Uterus (tissue), 3 donors: ENCODE measurements at regions not wholly inside any gene's neighbourhood (a gene's known extent, or its start where the extent isn't known, plus 50 kb on each side); places are given as distances from the start of the nearest gene placed in this dataset.

Experiments
- DNase-seq, 2 donors: peaks; one replicate each; pipeline ENCODE4 v3.0.0-alpha.2; 2019 to 2020
- H3K27ac ChIP-seq, 2 donors: fragments of 200-600 bp; sonication (generic); 1 replicate in 1 of 2; 2 replicates in 1 of 2; pipeline ENCODE4 v1.5.1; 2016 to 2018
- H3K27me3 ChIP-seq, 2 donors: fragments of 200-600 bp; sonication (generic); one replicate each; pipeline ENCODE4 v1.5.1; 2018 to 2019; ENCODE audit warnings: control low read depth in 1 of 2
- H3K36me3 ChIP-seq, 2 donors: fragments of 200-600 bp; sonication (generic); one replicate each; pipeline ENCODE4 v1.5.1; 2019; ENCODE audit warnings: control low read depth in 1 of 2
- H3K4me1 ChIP-seq, 2 donors: fragments of 200-600 bp; sonication (generic); one replicate each; pipeline ENCODE4 v1.5.1; 2018 to 2019; ENCODE audit warnings: control low read depth in 1 of 2
- H3K4me3 ChIP-seq, 2 donors: fragments of 200-600 bp; sonication (generic); 1 replicate in 1 of 2; 2 replicates in 1 of 2; pipeline ENCODE4 v1.5.1; 2018 to 2019; ENCODE audit warnings: mild to moderate bottlenecking in 1 of 2
- H3K9me3 ChIP-seq, 2 donors: fragments of 200-600 bp; sonication (generic); one replicate each; pipeline ENCODE4 v1.5.1; 2019; ENCODE audit warnings: control low read depth in 1 of 2
- CTCF ChIP-seq, 4 experiments: fragments of 200-600 bp in 2 of 4; fragments of 450-650 bp in 2 of 4; sonication (generic) in 2 of 4; IDR thresholded peaks; one replicate each; pipeline ENCODE4 v1.5.1; 2016 to 2019; ENCODE audit warnings: antibody characterized with exemption in 4 of 4, mild to moderate bottlenecking in 2 of 4, moderate library complexity in 1 of 4
- POLR2A ChIP-seq, 2 donors: fragments of 450-650 bp; IDR thresholded peaks; one replicate each; pipeline ENCODE4 v1.6.1; 2016; ENCODE audit warnings: antibody characterized with exemption in 2 of 2, mild to moderate bottlenecking in 1 of 2, moderate library complexity in 1 of 2
- intact Hi-C: fragments of 100-400 bp; cut with DNase I; formaldehyde crosslinking; loops from one replicate; pipeline ENCODE4 v1.15.1; 2023; ENCODE audit warnings: low total_unique reads
- donor health status: DM: yes; HTN: yes; CAD: no.

DNA sequence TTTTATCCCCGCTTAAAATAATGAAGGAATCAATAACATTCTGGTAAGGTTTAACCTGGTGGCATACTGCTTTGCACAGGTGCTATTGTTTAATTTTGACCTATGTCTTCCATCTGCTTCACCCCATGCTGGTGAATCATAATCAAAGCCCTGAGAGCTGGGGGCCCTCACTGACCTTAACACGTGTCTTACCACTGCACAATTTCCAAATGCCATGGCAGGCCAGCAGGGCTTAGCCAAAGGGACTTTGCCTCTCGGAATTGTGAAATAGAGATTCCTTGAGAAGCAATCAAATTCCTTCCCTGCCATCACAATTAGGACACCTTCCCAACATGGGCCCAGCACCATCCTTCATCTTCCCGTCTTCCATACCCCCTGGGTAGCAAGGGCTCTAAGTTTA, 242.6 kb upstream of the THBS1 start:
- Histone ChIP-seq H3K27ac (no peak overlapping the region), H3K27me3 (no peaks in the 10 kb centered on the region), H3K9me3 (no peaks in the 10 kb centered on the region), H3K4me1 (peaks cover 0 to 10% of the 10 kb centered on the region in 2 donors), H3K4me3 (no peak overlapping the region), H3K36me3 (no peaks in the 10 kb centered on the region)
- intact Hi-C loops = no loop called here
- no peak for DNase-seq
- TF ChIP-seq CTCF (IDR thresholded peaks at IDR 0.05) (no peak), POLR2A (IDR thresholded peaks at IDR 0.05) (no peak)

GRCh38 chr15:39340903-39341645, 239.8 kb upstream of the THBS1 start:
- intact Hi-C loops = no loop called here
- TF ChIP-seq POLR2A (IDR thresholded peaks at IDR 0.05) (no peak), CTCF (IDR thresholded peaks at IDR 0.05) (no peak)

GRCh38 chr15:39344662-39345141, 236.2 kb upstream of the THBS1 start:
- TF ChIP-seq POLR2A (IDR thresholded peaks at IDR 0.05) (no peak), CTCF (IDR thresholded peaks at IDR 0.05) (no peak)
- intact Hi-C loops = no loop called here
- H3K4me1 ChIP-seq = no peaks in the 10 kb centered on the region
- H3K9me3 ChIP-seq = no peaks in the 10 kb centered on the region
- no peak for DNase-seq
- H3K27me3 ChIP-seq = no peaks in the 10 kb centered on the region
- no peaks in the 10 kb centered on the region for H3K36me3 ChIP-seq
- H3K27ac ChIP-seq = peak overlapping the region in 1 of 2 donors; percentile 39
- H3K4me3 ChIP-seq = no peak overlapping the region

More at GRCh38 chr15:39340903-39341645, 239.8 kb upstream of the THBS1 start:
- Histone ChIP-seq H3K36me3 (no peaks in the 10 kb centered on the region), H3K9me3 (no peaks in the 10 kb centered on the region), H3K27ac (peak overlapping the region in 1 of 2 donors; percentile 39), H3K4me1 (no peaks in the 10 kb centered on the region), H3K27me3 (no peaks in the 10 kb centered on the region), H3K4me3 (no peak overlapping the region)
- no peak for DNase-seq

GRCh38 chr15:39345176-39345575, 235.7 kb upstream of the THBS1 start:
- Histone ChIP-seq H3K27ac (peak overlapping the region in 1 of 2 donors; percentile 39), H3K27me3 (no peaks in the 10 kb centered on the region), H3K4me1 (no peaks in the 10 kb centered on the region), H3K36me3 (no peaks in the 10 kb centered on the region), H3K9me3 (no peaks in the 10 kb centered on the region), H3K4me3 (no peak overlapping the region)
- no peak for DNase-seq
- TF ChIP-seq POLR2A (IDR thresholded peaks at IDR 0.05) = no peak
- TF ChIP-seq CTCF (IDR thresholded peaks at IDR 0.05) = no peak
- intact Hi-C loops = no loop called here

DNA sequence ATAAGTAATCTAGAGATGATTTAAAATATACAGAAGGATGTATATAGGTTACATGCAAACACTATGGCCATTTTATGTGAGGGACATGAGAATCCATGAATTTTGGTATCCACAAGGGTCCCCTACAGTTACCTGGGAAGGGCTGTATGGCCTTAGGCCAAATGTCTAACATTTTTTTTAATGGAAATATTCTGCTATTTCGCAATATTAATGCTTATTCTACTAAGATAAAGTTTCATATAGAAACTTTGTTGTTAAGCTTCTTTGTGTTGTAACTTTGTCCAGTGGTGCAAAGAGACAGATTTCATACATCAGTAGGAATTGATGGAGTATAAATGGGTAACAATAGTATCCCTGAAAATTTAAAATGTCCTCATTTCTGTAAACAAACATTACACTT, 233.4 kb upstream of the THBS1 start:
- intact Hi-C loops = no loop called here
- TF ChIP-seq POLR2A (IDR thresholded peaks at IDR 0.05) = no peak
- TF ChIP-seq CTCF (IDR thresholded peaks at IDR 0.05) = no peak
- no peak overlapping the region for H3K4me3 ChIP-seq
- H3K36me3 ChIP-seq = no peaks in the 10 kb centered on the region
- no peaks in the 10 kb centered on the region for H3K9me3 ChIP-seq
- DNase-seq = no peak
- no peaks in the 10 kb centered on the region for H3K4me1 ChIP-seq
- no peak overlapping the region for H3K27ac ChIP-seq
- H3K27me3 ChIP-seq = no peaks in the 10 kb centered on the region
